Activated CD4-positive, alpha-beta T cell treated with anti-CD3 and anti-CD28 coated beads, Interleukin-2, amount 50 U/mL, for 1 hour (primary cell): ENCODE measurements at regions not wholly inside any gene's neighbourhood (a gene's known extent, or its start where the extent isn't known, plus 50 kb on each side); places are given as distances from the start of the nearest gene placed in this dataset.

Source experiments
- DNase-seq: peaks from one replicate; pipeline ENCODE4 v3.0.0-alpha.2; 2020

GRCh38 chr9:29778281-29778849 is 2205.1 kb upstream of the C9orf72 start:
- DNase-seq = no peak

- no peak for DNase-seq
Observed at GRCh38 chr9:29793970-29794369, 2220.7 kb upstream of the C9orf72 start.

- no peak for DNase-seq
Observed at GRCh38 chr9:29796291-29796952, 2223.1 kb upstream of the C9orf72 start.

DNA sequence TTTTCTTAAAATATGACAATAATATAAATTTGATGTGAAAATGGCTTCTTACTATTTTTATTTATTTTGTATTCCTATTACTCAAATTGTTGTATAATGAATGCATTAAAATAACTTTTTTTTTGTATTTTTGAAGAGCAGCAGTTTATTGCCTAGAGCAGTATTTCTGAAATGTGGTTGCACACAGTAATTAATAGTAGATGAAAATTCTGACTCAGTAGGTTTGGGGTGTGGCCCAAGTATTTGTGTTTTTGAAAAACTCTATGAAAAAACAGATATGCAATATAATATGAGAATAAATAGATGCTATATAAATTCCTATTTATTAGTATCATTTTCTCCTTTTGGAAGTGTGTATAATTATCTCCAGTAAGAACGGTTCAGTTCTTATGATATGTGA is 2225.3 kb upstream of the C9orf72 start:
- no peak for DNase-seq

- DNase-seq = no peak
Observed at GRCh38 chr9:29799227-29799626, 2225.9 kb upstream of the C9orf72 start.

GRCh38 chr9:29800821-29801220 is 2227.5 kb upstream of the C9orf72 start:
- DNase-seq = no peak

- no peak for DNase-seq
Observed at GRCh38 chr9:29802454-29802853, 2229.2 kb upstream of the C9orf72 start.

- no peak for DNase-seq
Observed at GRCh38 chr9:29806937-29807618, 2233.8 kb upstream of the C9orf72 start.

DNA sequence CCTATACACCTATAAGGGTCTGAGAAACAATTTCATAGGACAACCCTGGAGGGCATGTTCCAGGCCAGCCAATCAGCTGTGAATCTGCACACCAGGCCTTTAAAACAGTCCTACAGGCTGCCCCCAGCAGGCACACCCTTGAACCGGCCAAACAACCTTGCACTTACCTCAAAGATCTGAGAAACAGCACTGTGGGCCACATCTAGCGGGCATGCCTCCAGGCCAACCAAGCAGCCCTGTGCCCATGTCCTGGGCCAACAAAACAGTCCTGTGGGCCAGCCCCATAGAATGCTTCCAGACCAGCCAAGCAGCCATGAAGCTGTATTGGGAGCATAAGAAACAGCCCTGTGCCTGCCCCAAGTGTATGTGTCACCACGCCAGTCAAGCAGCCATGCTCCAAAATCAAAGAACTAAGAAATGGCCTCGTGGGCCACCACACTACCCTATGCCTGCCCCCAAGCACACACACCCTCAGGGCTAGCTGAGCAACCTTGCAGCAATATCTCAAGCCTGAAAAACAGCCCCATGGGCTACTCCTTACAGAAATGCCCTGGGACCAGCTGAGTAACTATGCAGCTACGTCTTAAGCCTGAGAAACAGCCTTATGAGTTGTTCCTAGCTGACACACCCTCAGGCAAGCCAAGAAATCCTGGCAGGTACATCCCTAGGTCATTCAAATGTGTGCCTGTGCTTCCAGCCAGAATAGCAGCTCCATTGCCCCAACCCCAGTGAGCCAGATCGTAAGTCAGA is 2243.8 kb upstream of the C9orf72 start:
- DNase-seq = no peak

DNA sequence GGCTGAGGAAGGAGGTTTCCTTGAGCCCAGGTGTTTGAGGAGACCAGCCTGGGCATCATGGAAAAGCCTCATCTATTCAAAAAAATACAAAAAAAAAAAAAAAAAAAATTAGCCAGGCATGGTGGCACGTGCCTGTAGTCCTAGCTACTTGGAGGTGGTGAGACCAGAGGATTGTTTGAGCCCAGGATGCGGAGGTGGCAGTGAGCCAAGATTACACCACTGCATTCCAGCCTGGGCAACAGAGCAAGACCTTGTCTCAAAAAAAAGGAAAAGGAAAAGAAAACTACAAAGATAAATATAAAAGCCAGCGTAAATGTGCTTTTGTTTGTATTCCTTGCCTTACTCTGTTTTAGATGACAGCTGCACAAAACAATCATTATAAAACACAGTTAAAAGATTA is 2249.2 kb upstream of the C9orf72 start:
- no peak for DNase-seq

DNA sequence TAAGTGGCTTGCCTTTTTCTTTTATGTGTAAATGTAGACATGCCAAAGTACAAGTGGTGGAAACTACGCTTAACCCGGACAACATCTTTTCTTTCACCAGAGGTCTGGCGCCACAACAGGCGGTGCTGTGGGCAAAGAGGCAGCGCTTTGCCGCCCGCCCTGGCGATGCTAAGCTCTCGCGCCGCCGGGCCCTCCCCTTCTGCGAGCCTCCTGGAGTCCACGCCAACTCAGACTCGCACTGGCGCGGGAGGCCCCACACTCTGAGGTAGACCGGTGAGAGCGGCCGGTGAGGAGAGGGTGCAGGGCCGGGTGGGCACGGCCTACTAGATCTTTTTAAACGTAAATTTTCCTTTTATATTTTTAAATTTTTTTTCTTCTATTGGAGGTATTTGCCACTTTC is 2253.1 kb upstream of the C9orf72 start:
- no peak for DNase-seq

DNA sequence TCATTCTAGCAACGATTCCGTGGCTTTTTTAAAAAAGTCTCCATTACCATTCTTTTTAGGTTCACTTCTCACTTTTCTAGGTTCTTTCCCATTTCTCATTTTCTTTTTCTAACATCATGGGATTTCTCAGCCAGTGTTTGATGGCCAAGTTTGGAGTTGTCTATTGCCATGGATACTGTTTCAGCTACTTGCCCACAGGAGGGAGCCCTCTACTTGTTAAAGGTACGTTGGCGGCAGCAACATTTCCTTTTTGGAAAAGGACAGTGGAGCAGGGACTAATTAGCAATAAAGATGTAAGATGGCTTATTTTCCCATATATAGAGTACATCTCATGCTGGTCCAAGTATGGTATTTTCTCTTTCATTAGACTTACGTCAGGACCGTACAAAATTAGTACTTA is 2257.5 kb upstream of the C9orf72 start:
- no peak for DNase-seq

- DNase-seq = no peak
Observed at GRCh38 chr9:29838491-29839020, 2265.3 kb upstream of the C9orf72 start.

DNA sequence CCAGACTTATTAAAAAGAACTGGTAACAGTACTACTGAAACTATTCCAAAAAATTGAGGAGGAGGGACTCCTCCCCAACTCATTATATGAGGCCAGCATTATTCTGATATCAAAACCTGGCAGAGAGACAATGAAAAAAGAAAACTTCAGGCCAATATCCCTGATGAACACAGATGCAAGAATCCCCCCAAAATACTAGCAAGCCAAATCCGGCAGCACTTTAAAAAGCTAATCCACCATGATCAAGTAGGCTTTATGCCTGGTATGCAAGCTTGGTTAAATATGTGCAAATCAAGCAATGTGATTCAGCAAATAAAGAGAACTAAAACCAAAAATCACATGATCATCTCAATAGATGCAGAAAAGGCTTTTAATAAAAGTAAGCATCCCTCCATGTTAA is 2271.0 kb upstream of the C9orf72 start:
- no peak for DNase-seq

- DNase-seq = no peak
Observed at GRCh38 chr9:29850664-29851063, 2277.4 kb upstream of the C9orf72 start.

DNA sequence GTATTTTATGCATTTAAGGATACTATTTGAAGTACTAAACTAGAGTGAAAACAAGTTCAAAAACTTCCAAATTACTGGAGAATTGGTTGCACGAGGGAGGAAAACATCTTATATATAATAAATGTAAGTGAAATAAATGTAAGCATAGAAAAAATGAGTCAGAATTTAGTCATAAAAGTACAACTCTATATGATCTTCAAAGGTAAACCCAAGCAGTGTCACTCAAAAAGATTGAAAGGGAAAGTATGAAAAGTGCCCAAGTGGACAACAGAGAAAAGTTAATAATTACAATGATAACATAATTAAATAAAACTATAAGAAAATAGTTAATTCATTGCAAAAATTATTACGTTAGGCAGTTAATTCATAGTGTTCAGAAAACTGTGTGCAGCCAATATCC is 2288.5 kb upstream of the C9orf72 start:
- DNase-seq = no peak

GRCh38 chr9:29865764-29866313 is 2292.6 kb upstream of the C9orf72 start:
- DNase-seq = no peak

DNA sequence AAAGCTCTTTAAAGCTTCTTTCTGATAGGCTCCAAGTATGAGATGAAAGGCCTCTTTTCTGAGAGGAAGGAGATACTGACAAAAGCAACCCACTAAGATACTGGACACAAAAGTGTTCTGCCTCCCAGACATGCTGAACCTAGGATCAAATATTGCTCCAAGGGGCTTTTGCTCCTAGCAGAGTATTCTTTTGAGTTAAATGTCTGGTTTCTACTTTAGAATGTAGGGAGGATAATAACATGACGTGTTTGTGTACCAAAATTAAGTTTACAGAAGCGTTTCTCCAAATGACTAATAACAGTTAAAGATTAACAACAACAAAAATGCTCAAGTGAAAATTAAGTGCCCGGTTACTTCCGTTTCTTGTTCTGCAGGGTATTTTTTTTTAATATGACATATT is 2293.3 kb upstream of the C9orf72 start:
- no peak for DNase-seq

DNA sequence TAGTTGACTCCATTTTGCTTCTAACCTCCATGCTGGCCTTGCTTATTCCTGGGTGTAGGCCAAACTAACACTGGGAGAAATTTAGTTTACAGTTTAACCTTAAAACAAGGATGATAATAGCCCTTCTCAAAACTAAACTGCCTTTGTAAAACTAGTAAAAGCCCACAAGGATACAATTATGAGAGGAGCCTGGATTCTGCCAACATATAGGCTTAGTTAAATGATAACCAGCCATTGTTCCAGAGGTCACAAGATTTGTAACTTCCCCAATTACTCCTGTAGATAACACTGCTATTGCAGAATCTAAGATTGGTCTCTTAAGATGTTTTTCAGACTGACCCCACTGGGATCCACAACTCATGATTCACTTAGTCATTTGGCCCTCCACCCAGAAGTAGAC is 2300.3 kb upstream of the C9orf72 start:
- DNase-seq = no peak

DNA sequence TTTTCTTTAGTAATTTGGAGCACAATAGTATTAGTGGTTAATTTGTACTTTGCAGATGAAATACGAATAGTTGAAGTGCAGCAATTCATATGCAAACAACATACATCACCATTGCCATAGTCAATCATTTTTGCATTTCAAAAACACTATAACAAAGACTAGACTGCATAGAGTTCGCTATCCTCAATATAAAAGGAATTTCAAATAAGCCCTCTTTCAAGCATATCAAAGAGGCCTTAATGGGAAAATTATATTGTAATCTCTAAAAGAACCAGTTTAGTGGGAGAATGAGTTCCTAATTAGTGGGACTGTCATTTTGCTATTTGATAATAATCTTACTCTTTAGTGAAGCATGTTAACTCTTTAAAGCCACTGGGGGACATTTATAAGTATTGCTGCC is 2302.3 kb upstream of the C9orf72 start:
- no peak for DNase-seq

DNA sequence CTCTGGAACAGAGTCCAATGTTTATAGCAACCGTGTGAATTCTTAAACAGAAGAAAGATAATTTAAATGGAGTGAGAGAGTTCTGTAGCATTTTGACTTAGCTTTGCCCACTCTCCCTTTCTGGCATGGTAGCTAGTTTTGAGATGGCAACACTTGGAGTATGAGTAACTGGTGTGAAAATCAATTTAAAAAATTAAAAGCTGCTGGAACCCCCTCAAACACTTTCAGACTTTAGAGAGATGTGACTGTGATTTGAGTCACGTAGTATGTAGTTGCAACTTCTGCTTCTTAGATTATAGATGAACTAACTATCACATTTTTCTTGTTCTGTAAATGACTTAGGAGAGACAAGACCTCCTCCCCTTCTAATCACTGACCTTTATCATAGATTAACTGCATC is 2309.5 kb upstream of the C9orf72 start:
- DNase-seq = no peak

DNA sequence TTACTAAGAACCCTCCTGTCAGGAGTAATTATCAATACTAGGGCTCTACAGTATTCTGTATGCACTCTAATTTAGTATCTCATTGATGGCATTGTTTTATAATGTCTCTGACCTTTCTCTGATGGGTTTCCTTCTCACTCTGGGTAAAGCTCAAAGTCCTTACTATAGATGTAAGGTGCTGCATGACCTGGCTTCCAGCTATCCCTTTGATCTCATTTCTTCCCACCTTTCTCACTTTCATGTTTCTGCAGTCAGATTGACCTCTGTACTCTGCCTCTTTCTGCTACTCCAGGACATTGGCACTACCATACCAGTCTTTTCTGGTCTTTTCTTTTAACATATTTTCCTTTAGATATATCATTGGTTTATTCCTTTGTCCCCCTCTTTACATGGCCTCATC is 2332.8 kb upstream of the C9orf72 start:
- no peak for DNase-seq

GRCh38 chr9:29928072-29928471 is 2354.8 kb upstream of the C9orf72 start:
- no peak for DNase-seq
